ENCODE measurements at regions not wholly inside any gene's neighbourhood (a gene's known extent, or its start where the extent isn't known, plus 50 kb on each side); places are given as distances from the start of the nearest gene placed in this dataset.

GRCh38 chr4:160284516-160284915, 1181.6 kb downstream of the RAPGEF2 start (continued):
- TF ChIP-seq HMGA1 (CRISPR knock-in tag; conservative IDR thresholded peaks at IDR 0.05) (no peak), TBX2 (CRISPR knock-in tag; IDR thresholded peaks at IDR 0.05; ENCODE audit: borderline replicate concordance) (no peak), BRD4 (CRISPR knock-in tag; IDR thresholded peaks at IDR 0.05) (no peak), ZNF788 (CRISPR knock-in tag; IDR thresholded peaks at IDR 0.05; ENCODE audit: borderline replicate concordance) (no peak), GPN1 (CRISPR knock-in tag; IDR thresholded peaks at IDR 0.05; ENCODE audit: borderline replicate concordance) (no peak)
- TF ChIP-seq, protein P1, sequence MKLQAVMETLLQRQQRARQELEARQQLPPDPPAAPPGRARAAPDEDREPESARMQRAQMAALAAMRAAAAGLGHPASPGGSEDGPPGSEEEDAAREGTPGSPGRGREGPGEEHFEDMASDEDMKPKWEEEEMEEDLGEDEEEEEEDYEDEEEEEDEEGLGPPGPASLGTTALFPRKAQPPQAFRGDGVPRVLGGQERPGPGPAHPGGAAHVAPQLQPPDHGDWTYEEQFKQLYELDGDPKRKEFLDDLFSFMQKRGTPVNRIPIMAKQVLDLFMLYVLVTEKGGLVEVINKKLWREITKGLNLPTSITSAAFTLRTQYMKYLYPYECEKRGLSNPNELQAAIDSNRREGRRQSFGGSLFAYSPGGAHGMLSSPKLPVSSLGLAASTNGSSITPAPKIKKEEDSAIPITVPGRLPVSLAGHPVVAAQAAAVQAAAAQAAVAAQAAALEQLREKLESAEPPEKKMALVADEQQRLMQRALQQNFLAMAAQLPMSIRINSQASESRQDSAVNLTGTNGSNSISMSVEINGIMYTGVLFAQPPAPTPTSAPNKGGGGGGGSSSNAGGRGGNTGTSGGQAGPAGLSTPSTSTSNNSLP (IDR thresholded peaks at IDR 0.05; ENCODE audit: low read depth, low read length) = no peak

GRCh38 chr4:160286051-160286450, 1183.2 kb downstream of the RAPGEF2 start:
- Histone ChIP-seq H3K4me2 (ENCODE audit: low read depth, low read length) (no peak overlapping the region), H2AFZ (ENCODE audit: low read length) (no peak overlapping the region), H3K27me3 (ENCODE audit: control insufficient read depth in 1 of 2, insufficient read depth in 2 of 2, low read length in 2 of 2) (no peaks in the 10 kb centered on the region), H3K9me3 (ENCODE audit: low read length) (no peaks in the 10 kb centered on the region; the same call in 1 of the 2 replicates), H3K36me3 (replicated peaks in 1 of 2; ENCODE audit: control insufficient read depth in 1 of 2, insufficient read depth in 2 of 2, low read length in 2 of 2) (no peaks in the 10 kb centered on the region), H3K9ac (ENCODE audit: insufficient read depth, low read depth, low read length) (no peak overlapping the region), H3K79me2 (ENCODE audit: insufficient read depth, low read length) (no peaks in the 10 kb centered on the region), H3K4me1 (ENCODE audit: insufficient read depth, low read length) (no peaks in the 10 kb centered on the region), H3K4me3 (replicated peaks in 1 of 3; ENCODE audit: insufficient read depth in 1 of 3, low read depth in 2 of 3, low read length in 3 of 3) (no peak overlapping the region), H3K27ac (ENCODE audit: extremely low read length, insufficient read depth, low read length) (no peak overlapping the region), H4K20me1 (ENCODE audit: insufficient read depth, low read length) (no peaks in the 10 kb centered on the region)
- BruUV-seq (replicated peaks) = no TSS peak
- ChIA-PET POLR2A (no interaction called here), CTCF (ENCODE audit: low intra/inter-chr PET ratio, low total read pairs) (no interaction called here)
- 0% methylated on average over 1 of the region's 1 CpG for WGBS (ENCODE audit: low lambda C conversion rate)
- intact Hi-C loops (cut with micrococcal nuclease; ENCODE audit: unreplicated experiment) = no loop called here
- in situ Hi-C loops (cut with HindIII; ENCODE audit: extremely low pct_ligation_motif_present, low pct_unique_long_range_greater_than_20kb) = no loop called here
- ATAC-seq (no peak), FAIRE-seq (no peak), DNase-seq (ENCODE audit: low spot score) (no peak)
- TF ChIP-seq SALL1 (CRISPR knock-in tag; IDR thresholded peaks at IDR 0.05) = no peak
- TF ChIP-seq, protein P2, sequence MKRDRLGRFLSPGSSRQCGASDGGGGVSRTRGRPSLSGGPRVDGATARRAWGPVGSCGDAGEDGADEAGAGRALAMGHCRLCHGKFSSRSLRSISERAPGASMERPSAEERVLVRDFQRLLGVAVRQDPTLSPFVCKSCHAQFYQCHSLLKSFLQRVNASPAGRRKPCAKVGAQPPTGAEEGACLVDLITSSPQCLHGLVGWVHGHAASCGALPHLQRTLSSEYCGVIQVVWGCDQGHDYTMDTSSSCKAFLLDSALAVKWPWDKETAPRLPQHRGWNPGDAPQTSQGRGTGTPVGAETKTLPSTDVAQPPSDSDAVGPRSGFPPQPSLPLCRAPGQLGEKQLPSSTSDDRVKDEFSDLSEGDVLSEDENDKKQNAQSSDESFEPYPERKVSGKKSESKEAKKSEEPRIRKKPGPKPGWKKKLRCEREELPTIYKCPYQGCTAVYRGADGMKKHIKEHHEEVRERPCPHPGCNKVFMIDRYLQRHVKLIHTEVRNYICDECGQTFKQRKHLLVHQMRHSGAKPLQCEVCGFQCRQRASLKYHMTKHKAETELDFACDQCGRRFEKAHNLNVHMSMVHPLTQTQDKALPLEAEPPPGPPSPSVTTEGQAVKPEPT (CRISPR knock-in tag; IDR thresholded peaks at IDR 0.05; ENCODE audit: low read depth) = no peak
- TF ChIP-seq HNRNPLL (IDR thresholded peaks at IDR 0.05; ENCODE audit: low read depth, low read length, poor library complexity, severe bottlenecking) = no peak
- no peak for TF ChIP-seq ZNF503 (CRISPR knock-in tag; IDR thresholded peaks at IDR 0.05)
- no peak for TF ChIP-seq ZNF225 (CRISPR knock-in tag; IDR thresholded peaks at IDR 0.05)
- TF ChIP-seq UBTF (CRISPR knock-in tag; IDR thresholded peaks at IDR 0.05) = no peak
- TF ChIP-seq ZFP36L1 (CRISPR knock-in tag; IDR thresholded peaks at IDR 0.05) = no peak
- TF ChIP-seq CHCHD3 (CRISPR knock-in tag; IDR thresholded peaks at IDR 0.05) = no peak
- TF ChIP-seq CREBL2 (CRISPR knock-in tag; IDR thresholded peaks at IDR 0.05; ENCODE audit: borderline replicate concordance) = no peak
